Astrocyte (in vitro differentiated cells and primary cell): ENCODE measurements at regions not wholly inside any gene's neighbourhood (a gene's known extent, or its start where the extent isn't known, plus 50 kb on each side); places are given as distances from the start of the nearest gene placed in this dataset.

ENCODE experiments used
- EZH2 ChIP-seq: IDR thresholded peaks from 2 replicates; pipeline ENCODE4 v1.6.1; 2012; ENCODE audit warnings: mild to moderate bottlenecking, low read length, inconsistent platforms; ENCODE audit not compliant: insufficient read depth
- TF ChIP-seq, protein P1 (sequence below): IDR thresholded peaks from 2 replicates; pipeline ENCODE4 v1.5.1; 2011; ENCODE audit warnings: low read depth, mild to moderate bottlenecking, inconsistent platforms, low read length, moderate library complexity; ENCODE audit not compliant: insufficient read depth

DNA sequence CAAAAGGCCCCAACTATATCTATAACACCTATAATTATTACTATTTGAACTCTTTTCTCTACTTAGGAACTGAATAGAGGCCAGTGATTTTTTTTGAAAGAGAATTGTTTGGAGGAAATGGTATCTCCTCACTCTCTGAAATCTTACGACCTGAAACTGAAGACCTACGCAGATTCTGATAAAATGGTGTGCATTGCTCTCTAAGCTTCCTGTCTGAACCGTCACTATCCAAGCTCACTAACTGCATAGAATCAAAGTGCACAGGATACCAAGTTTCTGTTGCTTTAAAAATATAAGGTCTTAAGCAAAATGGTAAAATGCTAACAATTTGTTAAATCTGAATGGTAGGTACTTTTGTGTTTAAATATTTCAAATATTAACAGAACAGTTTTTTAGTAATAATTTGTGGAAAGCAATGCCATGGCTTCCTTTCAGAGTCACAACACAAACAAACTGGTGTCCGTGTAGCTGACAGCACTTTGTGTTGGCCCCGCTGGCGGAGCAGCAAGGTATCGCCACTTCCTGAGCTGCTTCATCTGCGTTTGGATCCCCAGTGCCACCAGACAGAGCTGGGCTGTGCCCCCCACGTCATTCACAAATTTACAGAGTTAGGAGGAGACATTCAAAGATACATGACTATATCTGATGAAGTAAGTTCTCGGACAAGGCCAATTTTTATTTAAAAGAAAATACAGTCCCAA, 313.9 kb downstream of the FBXW7 start:
- TF ChIP-seq, protein P1, sequence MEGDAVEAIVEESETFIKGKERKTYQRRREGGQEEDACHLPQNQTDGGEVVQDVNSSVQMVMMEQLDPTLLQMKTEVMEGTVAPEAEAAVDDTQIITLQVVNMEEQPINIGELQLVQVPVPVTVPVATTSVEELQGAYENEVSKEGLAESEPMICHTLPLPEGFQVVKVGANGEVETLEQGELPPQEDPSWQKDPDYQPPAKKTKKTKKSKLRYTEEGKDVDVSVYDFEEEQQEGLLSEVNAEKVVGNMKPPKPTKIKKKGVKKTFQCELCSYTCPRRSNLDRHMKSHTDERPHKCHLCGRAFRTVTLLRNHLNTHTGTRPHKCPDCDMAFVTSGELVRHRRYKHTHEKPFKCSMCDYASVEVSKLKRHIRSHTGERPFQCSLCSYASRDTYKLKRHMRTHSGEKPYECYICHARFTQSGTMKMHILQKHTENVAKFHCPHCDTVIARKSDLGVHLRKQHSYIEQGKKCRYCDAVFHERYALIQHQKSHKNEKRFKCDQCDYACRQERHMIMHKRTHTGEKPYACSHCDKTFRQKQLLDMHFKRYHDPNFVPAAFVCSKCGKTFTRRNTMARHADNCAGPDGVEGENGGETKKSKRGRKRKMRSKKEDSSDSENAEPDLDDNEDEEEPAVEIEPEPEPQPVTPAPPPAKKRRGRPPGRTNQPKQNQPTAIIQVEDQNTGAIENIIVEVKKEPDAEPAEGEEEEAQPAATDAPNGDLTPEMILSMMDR: no peak
- TF ChIP-seq EZH2: no peak
